GM21786 (cell line): ENCODE measurements at regions not wholly inside any gene's neighbourhood (a gene's known extent, or its start where the extent isn't known, plus 50 kb on each side); places are given as distances from the start of the nearest gene placed in this dataset.

ENCODE experiments used
- ATAC-seq: cut with Tn5 transposase; IDR thresholded peaks from one replicate; pipeline ENCODE4 v1.9.1; 2021; ENCODE audit not compliant: unreplicated experiment

DNA sequence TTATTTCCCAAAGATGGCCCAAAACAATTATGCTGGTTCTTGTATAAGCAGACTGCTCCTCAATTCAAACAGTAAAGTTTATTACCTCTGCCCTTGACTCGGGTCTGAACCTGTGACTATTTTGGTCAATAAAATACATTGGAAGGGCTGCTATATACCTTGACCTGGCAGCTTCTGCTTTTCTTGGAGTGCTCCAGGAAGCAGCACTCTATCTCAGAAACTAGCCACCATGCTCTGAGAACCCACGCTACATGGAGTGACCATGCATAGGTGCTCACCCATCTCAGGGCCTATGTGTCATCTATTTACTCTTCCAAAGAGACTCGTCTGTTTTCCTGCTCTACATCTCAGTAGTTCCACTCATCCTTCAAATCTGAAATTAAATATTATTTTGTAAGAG, 299.9 kb downstream of the AHR start:
- ATAC-seq, result no peak

DNA sequence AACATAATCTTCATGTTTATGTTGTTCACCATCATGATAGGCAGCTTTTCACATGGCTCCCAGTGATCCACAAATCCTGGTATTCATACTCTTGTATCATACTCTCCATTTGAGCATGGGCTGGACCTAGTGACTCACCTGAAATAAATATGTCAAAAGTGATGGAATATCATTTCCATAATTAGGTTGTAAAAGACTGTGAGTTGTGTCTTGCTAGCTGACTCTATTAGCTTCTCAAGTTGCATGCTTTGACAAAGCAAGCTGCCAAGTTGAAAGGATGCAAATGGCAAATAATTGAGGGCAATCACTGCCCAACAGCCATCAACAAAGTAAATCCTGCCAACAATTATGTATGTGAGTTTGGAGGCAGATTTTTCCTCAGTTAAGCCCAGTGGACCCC, 300.4 kb downstream of the AHR start:
- ATAC-seq, result no peak

DNA sequence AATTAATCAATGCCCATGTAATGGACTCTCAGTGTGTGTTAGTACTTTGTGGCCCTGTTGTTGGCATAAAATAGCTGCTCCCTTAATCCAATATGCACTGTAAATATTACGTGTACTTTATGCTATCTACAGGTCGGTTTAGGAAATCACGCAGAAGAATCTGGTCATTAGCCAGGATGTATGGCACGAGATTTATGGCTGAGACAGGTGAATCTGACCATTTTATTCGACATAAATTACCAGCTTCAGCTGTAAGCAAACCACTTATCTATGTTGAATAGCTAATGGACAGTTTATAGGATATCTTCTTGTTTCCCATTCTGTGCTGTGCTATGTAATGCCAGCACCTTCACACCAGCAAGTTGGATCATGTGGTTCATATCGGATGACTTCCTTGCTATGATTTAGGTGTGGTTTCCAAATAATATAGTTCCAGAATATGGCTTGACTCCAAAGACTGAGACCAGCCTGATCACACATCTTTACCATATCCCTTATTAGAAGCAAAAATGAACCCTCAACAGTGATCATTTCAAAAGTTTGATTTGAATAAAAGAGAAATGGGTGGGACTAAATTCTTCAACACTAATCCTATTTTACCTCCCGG, 301.4 kb downstream of the AHR start:
- no peak for ATAC-seq

DNA sequence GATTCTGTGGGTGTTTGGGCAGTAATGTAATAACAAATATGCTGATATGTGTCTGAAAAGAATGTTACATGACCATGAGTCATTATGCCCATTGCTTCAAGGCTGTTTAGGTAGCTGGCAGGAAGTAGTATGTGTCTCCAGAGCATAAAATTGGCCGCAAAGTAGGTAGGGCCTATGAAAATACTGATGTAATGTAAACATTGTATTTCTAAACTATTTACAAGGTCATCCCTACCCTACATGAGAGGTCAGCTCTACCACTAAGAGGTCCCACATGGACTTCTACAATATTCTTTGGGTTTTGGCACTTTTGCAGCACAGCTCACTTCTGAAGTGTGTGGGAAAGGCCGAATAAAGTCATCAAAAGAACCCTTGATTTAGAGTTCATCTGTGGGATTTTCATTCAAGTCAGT, 301.9 kb downstream of the AHR start:
- ATAC-seq, result no peak

DNA sequence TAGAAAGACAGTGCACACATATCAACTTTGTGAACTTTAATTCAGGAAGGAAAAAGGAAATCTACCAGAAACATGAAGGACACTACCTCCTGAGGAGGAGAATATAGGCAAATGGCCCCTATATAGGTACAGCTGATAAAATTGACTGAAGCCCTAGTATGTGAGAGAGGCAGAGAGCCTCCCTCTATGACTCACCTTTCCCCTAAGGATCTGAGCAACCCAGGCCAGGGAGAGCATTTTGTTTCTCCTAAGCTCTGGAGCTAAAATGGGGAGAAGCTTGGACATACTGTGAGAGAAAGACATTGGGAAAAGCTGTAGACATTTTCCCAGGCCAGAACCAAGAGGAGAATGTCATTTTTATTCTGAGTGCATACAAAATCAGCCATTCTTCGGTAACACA, 303.5 kb downstream of the AHR start:
- ATAC-seq, result no peak

- ATAC-seq, result no peak
Measured at GRCh38 chr7:17608114-17608833, 309.8 kb downstream of the AHR start.

DNA sequence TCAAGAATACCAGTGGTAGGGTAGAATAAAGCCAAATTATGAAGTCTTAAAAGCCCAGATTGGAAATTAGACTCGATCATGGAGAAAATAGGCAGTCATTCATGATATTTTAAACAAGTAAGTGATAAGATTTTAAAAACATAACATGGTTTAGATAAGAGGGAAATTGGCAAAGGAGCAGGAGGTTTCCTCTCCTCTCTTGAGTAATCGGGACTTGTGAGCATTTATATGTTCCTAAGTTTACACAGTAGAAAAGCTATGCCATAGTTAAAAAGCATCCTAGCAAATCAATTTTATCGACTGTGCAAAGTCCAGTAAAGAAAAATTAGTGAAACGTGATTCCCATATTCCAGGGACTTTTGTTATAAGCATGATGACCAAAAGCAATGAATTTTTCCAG, 313.2 kb downstream of the AHR start:
- ATAC-seq, result no peak

- ATAC-seq, result no peak
Measured at GRCh38 chr7:17613338-17614041, 315.0 kb downstream of the AHR start.

- no peak for ATAC-seq
Measured at GRCh38 chr7:17617380-17617779, 318.9 kb downstream of the AHR start.

DNA sequence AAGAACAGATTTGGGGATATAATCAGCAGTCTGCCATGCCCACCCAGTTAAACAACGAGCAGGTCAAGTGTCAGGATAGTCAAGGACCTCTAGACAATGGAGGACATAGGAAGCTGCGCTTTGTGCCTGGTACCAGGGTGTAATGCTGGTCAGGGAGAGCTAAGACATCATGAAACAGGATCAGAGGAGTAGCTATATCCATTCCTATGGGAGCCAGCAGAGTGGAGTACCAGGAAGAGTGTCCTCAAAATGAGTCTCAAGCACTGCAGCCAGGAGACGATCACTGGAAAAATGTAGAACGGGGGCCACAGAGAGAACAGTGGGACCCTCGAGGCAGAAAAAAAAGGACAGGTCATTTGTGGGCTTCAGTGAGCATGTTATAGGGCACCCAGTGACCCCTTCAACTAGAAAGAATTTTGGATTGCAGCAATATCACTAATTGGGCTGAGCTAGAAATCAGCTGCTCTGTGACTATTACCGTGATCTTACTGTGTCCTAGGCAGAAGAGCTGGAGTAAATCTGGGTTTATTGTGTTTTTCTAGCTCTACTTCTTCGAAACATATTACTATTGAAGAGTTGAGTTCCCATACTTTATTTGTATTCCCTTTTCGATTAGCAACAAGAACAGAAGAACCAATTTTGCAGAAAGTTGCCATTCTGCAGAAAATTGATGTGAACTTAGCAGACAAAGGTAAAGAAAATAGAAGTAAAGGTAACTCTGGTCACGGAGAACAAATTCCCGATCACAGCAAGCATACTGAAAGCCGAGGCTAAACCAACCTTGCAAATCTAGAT, 319.6 kb downstream of the AHR start:
- no peak for ATAC-seq

DNA sequence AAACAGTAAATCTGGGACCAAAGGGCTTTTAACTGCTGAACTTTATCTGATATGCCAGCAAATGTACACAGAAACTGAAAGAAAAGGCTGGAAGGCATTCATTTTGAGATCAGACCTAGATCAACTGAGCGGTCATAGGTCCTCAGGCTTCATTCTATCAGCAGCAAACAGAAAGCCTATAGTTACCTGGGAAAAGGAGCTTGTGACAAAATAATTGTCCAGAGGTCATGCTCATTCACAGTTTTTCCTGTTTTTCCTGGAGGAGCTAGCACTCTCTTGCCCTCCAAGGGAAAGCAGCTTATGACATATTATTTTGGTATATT, 320.2 kb downstream of the AHR start:
- ATAC-seq, result no peak

- no peak for ATAC-seq
Measured at GRCh38 chr7:17619196-17619818, 320.9 kb downstream of the AHR start.

GRCh38 chr7:17620566-17620965, 319.7 kb downstream of the SNX13 start:
- no peak for ATAC-seq

DNA sequence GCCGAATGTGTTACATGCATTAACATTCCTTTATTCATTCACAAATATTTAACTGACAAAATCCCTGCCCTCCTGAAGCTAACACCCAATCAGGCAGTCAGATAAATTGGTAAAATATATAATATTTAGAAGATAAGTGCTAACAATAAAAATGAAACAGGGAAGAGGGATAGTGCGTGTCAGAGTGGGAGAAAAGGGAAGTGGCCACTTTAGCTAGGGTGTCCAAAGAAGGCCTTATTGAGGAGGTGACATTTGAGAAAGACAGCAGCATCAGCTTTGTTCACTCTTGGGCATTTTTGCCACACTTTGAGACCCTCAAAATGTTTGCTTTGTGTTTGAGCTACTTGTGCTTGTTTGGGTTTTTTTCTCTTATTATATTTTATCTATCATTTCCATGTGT, 317.8 kb downstream of the SNX13 start:
- ATAC-seq, result no peak

GRCh38 chr7:17623546-17624185, 316.6 kb downstream of the SNX13 start:
- no peak for ATAC-seq

DNA sequence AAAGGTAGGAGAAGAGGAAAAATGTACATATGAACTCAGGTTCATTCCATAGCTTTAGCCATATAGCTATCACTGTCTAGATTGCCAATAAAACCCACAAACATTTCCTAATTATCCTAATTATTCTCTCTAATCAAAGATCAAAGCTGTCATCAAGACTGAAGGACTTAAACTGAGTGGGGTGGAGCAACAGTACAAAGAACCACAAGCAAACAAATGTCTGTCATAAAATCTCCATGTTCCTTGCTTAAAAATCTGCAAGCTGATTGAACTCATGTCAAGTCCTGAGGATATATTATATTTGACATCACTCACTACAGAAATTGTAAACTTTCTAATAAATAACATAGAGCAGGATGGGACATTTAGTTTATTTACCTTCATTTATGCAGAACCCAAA, 315.9 kb downstream of the SNX13 start:
- no peak for ATAC-seq

- no peak for ATAC-seq
Measured at GRCh38 chr7:17625043-17625442, 315.3 kb downstream of the SNX13 start.

DNA sequence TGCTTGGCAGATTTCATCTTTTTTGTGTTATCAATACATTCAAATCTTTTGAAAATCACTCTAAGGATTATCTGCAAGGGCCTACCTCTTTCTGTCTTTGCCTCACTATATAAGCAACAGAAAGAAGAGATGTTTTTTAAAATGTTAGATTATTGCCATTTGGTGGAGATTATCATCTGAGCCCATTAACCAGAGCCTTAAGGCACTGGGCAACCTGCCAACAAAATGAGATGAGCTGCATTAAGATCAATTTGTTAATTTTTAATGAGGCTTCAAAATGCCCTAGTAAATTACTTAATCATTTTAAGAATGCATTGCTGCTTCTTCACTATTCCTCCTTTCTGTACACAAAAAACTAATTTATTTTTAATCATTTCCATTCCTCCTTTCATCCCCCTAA, 314.1 kb downstream of the SNX13 start:
- ATAC-seq, result no peak

GRCh38 chr7:17631061-17631460, 309.2 kb downstream of the SNX13 start:
- ATAC-seq, result no peak

GRCh38 chr7:17632384-17632783, 307.9 kb downstream of the SNX13 start:
- no peak for ATAC-seq

GRCh38 chr7:17633067-17633466, 307.2 kb downstream of the SNX13 start:
- ATAC-seq, result no peak
